ENCODE measurements at regions not wholly inside any gene's neighbourhood (a gene's known extent, or its start where the extent isn't known, plus 50 kb on each side); places are given as distances from the start of the nearest gene placed in this dataset.

GRCh38 chr5:82408033-82408432 lies 129.9 kb upstream of the RPS23 start:
- no peak for ATAC-seq (ENCODE audit: insufficient read depth, low read depth)
- no peak overlapping the region for H3K27ac ChIP-seq (ENCODE audit: low read length)
- H3K9me3 ChIP-seq (ENCODE audit: insufficient read depth, low read length, severe bottlenecking) = peaks cover 8% of the 10 kb centered on the region
- no peak overlapping the region for H2AFZ ChIP-seq (ENCODE audit: low read depth, low read length)
- no peaks in the 10 kb centered on the region for H4K20me1 ChIP-seq (ENCODE audit: insufficient read depth, low read length)
- no peak overlapping the region for H3K4me3 ChIP-seq (ENCODE audit: low read depth in 1 of 2, low read length in 2 of 2)
- peaks cover 14% of the 10 kb centered on the region for H3K4me1 ChIP-seq (ENCODE audit: insufficient read depth, low read length)
- no peak for DNase-seq
- no peaks in the 10 kb centered on the region for H3K27me3 ChIP-seq (ENCODE audit: insufficient read depth, low read length, poor library complexity)
- no peaks in the 10 kb centered on the region for H3K79me2 ChIP-seq (ENCODE audit: insufficient read depth, low read length)
- no peak for TF ChIP-seq EZH2 (IDR thresholded peaks at IDR 0.05; ENCODE audit: borderline replicate concordance, low read depth, low read length, severe bottlenecking)
- TF ChIP-seq CTCF (IDR thresholded peaks at IDR 0.05; ENCODE audit: borderline replicate concordance, extremely low read depth, low read length, poor library complexity, severe bottlenecking) = no peak
- H3K9ac ChIP-seq (ENCODE audit: low read depth, low read length) = no peak overlapping the region
- peaks cover 12% of the 10 kb centered on the region; the same call in 1 of the 2 replicates for H3K36me3 ChIP-seq (ENCODE audit: insufficient read depth, low read length)
- H3K4me2 ChIP-seq (ENCODE audit: insufficient read depth, low read length) = no peak overlapping the region

- no peak for DNase-seq
- no peak for TF ChIP-seq CTCF (IDR thresholded peaks at IDR 0.05; ENCODE audit: borderline replicate concordance, extremely low read depth, low read length, poor library complexity, severe bottlenecking)
- no peak for TF ChIP-seq EZH2 (IDR thresholded peaks at IDR 0.05; ENCODE audit: borderline replicate concordance, low read depth, low read length, severe bottlenecking)
- H3K36me3 ChIP-seq (ENCODE audit: insufficient read depth, low read length) = peaks cover 19% of the 10 kb centered on the region; the same call in 1 of the 2 replicates
- no peak overlapping the region for H3K4me3 ChIP-seq (ENCODE audit: low read depth in 1 of 2, low read length in 2 of 2)
- no peak overlapping the region for H3K9ac ChIP-seq (ENCODE audit: low read depth, low read length)
- no peaks in the 10 kb centered on the region for H3K4me1 ChIP-seq (ENCODE audit: insufficient read depth, low read length)
- H4K20me1 ChIP-seq (ENCODE audit: insufficient read depth, low read length) = no peaks in the 10 kb centered on the region
- no peaks in the 10 kb centered on the region for H3K79me2 ChIP-seq (ENCODE audit: insufficient read depth, low read length)
- H2AFZ ChIP-seq (ENCODE audit: low read depth, low read length) = no peak overlapping the region
- ATAC-seq (ENCODE audit: insufficient read depth, low read depth) = no peak
- H3K27me3 ChIP-seq (ENCODE audit: insufficient read depth, low read length, poor library complexity) = no peaks in the 10 kb centered on the region
- H3K4me2 ChIP-seq (ENCODE audit: insufficient read depth, low read length) = no peak overlapping the region
- H3K27ac ChIP-seq (ENCODE audit: low read length) = no peak overlapping the region
- H3K9me3 ChIP-seq (ENCODE audit: insufficient read depth, low read length, severe bottlenecking) = peaks cover 8% of the 10 kb centered on the region
Measured at GRCh38 chr5:82406205-82406773, 128.1 kb upstream of the RPS23 start.

GRCh38 chr5:82405618-82406204 lies 127.6 kb upstream of the RPS23 start:
- no peaks in the 10 kb centered on the region for H3K27me3 ChIP-seq (ENCODE audit: insufficient read depth, low read length, poor library complexity)
- H3K9me3 ChIP-seq (ENCODE audit: insufficient read depth, low read length, severe bottlenecking) = peaks cover 8% of the 10 kb centered on the region
- ATAC-seq (ENCODE audit: insufficient read depth, low read depth) (no peak), DNase-seq (no peak)
- no peak overlapping the region for H3K4me3 ChIP-seq (ENCODE audit: low read depth in 1 of 2, low read length in 2 of 2)
- no peak overlapping the region for H3K9ac ChIP-seq (ENCODE audit: low read depth, low read length)
- H3K4me2 ChIP-seq (ENCODE audit: insufficient read depth, low read length) = no peak overlapping the region
- no peak overlapping the region for H3K27ac ChIP-seq (ENCODE audit: low read length)
- peaks cover 19% of the 10 kb centered on the region; the same call in 1 of the 2 replicates for H3K36me3 ChIP-seq (ENCODE audit: insufficient read depth, low read length)
- H2AFZ ChIP-seq (ENCODE audit: low read depth, low read length) = no peak overlapping the region
- H3K79me2 ChIP-seq (ENCODE audit: insufficient read depth, low read length) = no peaks in the 10 kb centered on the region
- H4K20me1 ChIP-seq (ENCODE audit: insufficient read depth, low read length) = no peaks in the 10 kb centered on the region
- no peak for TF ChIP-seq EZH2 (IDR thresholded peaks at IDR 0.05; ENCODE audit: borderline replicate concordance, low read depth, low read length, severe bottlenecking)
- TF ChIP-seq CTCF (IDR thresholded peaks at IDR 0.05; ENCODE audit: borderline replicate concordance, extremely low read depth, low read length, poor library complexity, severe bottlenecking) = no peak
- no peaks in the 10 kb centered on the region for H3K4me1 ChIP-seq (ENCODE audit: insufficient read depth, low read length)

Data from DND-41 (cell line).